Central memory CD8-positive, alpha-beta T cell (primary cell): ENCODE measurements at regions not wholly inside any gene's neighbourhood (a gene's known extent, or its start where the extent isn't known, plus 50 kb on each side); places are given as distances from the start of the nearest gene placed in this dataset.

Experiments used
- ATAC-seq: fragments of 150-1000 bp; cut with Tn5 transposase; replicated peaks from 2 replicates; pipeline ENCODE4 v1.10.0; 2022; ENCODE audit warnings: mild to moderate bottlenecking, moderate FRiP score, moderate number of reproducible peaks; ENCODE audit not compliant: poor library complexity, severe bottlenecking; ENCODE audit errors: extremely low read depth
- DNase-seq, 2 donors: peaks; one replicate each; pipeline ENCODE4 v3.0.0; 2021; ENCODE audit warnings: low spot score in 2 of 2
- H3K27ac Mint-ChIP-seq: one replicate; pipeline ENCODE4 v1.8.0; 2022; ENCODE audit warnings: low read depth, mild to moderate bottlenecking, moderate library complexity, mixed read lengths
- H3K27me3 Mint-ChIP-seq: one replicate; pipeline ENCODE4 v1.8.0; 2022; ENCODE audit warnings: mixed read lengths
- H3K36me3 Mint-ChIP-seq: one replicate; pipeline ENCODE4 v1.8.0; 2022; ENCODE audit warnings: mild to moderate bottlenecking, moderate library complexity, mixed read lengths; ENCODE audit not compliant: insufficient read depth
- H3K4me1 Mint-ChIP-seq: one replicate; pipeline ENCODE4 v1.8.0; 2022; ENCODE audit warnings: mixed read lengths
- H3K4me3 Mint-ChIP-seq: one replicate; pipeline ENCODE4 v1.8.0; 2022; ENCODE audit warnings: mild to moderate bottlenecking, moderate library complexity, mixed read lengths
- H3K9me3 Mint-ChIP-seq: one replicate; pipeline ENCODE4 v1.8.0; 2022; ENCODE audit warnings: mixed read lengths

GRCh38 chr1:209318181-209319056 is 265.1 kb upstream of the CAMK1G start:
- no peaks in the 10 kb centered on the region for H3K4me1 Mint-ChIP-seq

GRCh38 chr1:209319057-209319432 is 264.5 kb upstream of the CAMK1G start:
- Mint-ChIP-seq H3K36me3 (no peaks in the 10 kb centered on the region), H3K9me3 (peaks cover 3% of the 10 kb centered on the region), H3K4me3 (no peak overlapping the region), H3K4me1 (no peaks in the 10 kb centered on the region), H3K27ac (no peak overlapping the region), H3K27me3 (peaks cover 8% of the 10 kb centered on the region)
- no peak for DNase-seq
- no peak for ATAC-seq

More at GRCh38 chr1:209318181-209319056, 265.1 kb upstream of the CAMK1G start:
- H3K36me3 Mint-ChIP-seq: no peaks in the 10 kb centered on the region
- H3K27ac Mint-ChIP-seq: no peak overlapping the region
- peaks cover 14% of the 10 kb centered on the region for H3K27me3 Mint-ChIP-seq
- H3K4me3 Mint-ChIP-seq: no peak overlapping the region
- DNase-seq (no peak), ATAC-seq (no peak)
- H3K9me3 Mint-ChIP-seq: peaks cover 7% of the 10 kb centered on the region

- Mint-ChIP-seq H3K4me1 (no peaks in the 10 kb centered on the region), H3K36me3 (no peaks in the 10 kb centered on the region), H3K9me3 (no peaks in the 10 kb centered on the region), H3K4me3 (no peak overlapping the region), H3K27me3 (peaks cover 3% of the 10 kb centered on the region), H3K27ac (no peak overlapping the region)
- DNase-seq (no peak), ATAC-seq (no peak)
Observed at GRCh38 chr1:209319549-209319948, 264.0 kb upstream of the CAMK1G start.

- H3K27ac Mint-ChIP-seq: no peak overlapping the region
- H3K4me3 Mint-ChIP-seq: no peak overlapping the region
- no peaks in the 10 kb centered on the region for H3K27me3 Mint-ChIP-seq
- DNase-seq: no peak
- no peaks in the 10 kb centered on the region for H3K9me3 Mint-ChIP-seq
- no peaks in the 10 kb centered on the region for H3K36me3 Mint-ChIP-seq
- no peaks in the 10 kb centered on the region for H3K4me1 Mint-ChIP-seq
- no peak for ATAC-seq
Observed at GRCh38 chr1:209323743-209324142, 259.8 kb upstream of the CAMK1G start.

- no peaks in the 10 kb centered on the region for H3K4me1 Mint-ChIP-seq
Observed at GRCh38 chr1:209324901-209325871, 258.3 kb upstream of the CAMK1G start.

GRCh38 chr1:209326076-209326475 is 257.4 kb upstream of the CAMK1G start:
- ATAC-seq: no peak
- Mint-ChIP-seq H3K4me3 (no peak overlapping the region), H3K4me1 (no peaks in the 10 kb centered on the region), H3K27ac (no peak overlapping the region), H3K36me3 (no peaks in the 10 kb centered on the region), H3K9me3 (no peaks in the 10 kb centered on the region), H3K27me3 (no peaks in the 10 kb centered on the region)
- no peak for DNase-seq

More at GRCh38 chr1:209324901-209325871, 258.3 kb upstream of the CAMK1G start:
- ATAC-seq (no peak), DNase-seq (no peak)
- no peak overlapping the region for H3K27ac Mint-ChIP-seq
- no peak overlapping the region for H3K4me3 Mint-ChIP-seq
- H3K27me3 Mint-ChIP-seq: no peaks in the 10 kb centered on the region
- no peaks in the 10 kb centered on the region for H3K9me3 Mint-ChIP-seq
- H3K36me3 Mint-ChIP-seq: no peaks in the 10 kb centered on the region

- H3K36me3 Mint-ChIP-seq: no peaks in the 10 kb centered on the region
- DNase-seq: no peak
- no peaks in the 10 kb centered on the region for H3K4me1 Mint-ChIP-seq
- no peak for ATAC-seq
- no peaks in the 10 kb centered on the region for H3K9me3 Mint-ChIP-seq
- H3K27ac Mint-ChIP-seq: no peak overlapping the region
- H3K4me3 Mint-ChIP-seq: no peak overlapping the region
- peaks cover 3% of the 10 kb centered on the region for H3K27me3 Mint-ChIP-seq
Observed at GRCh38 chr1:209326831-209327230, 256.7 kb upstream of the CAMK1G start.

- no peaks in the 10 kb centered on the region for H3K36me3 Mint-ChIP-seq
- no peak overlapping the region for H3K27ac Mint-ChIP-seq
- H3K4me1 Mint-ChIP-seq: no peaks in the 10 kb centered on the region
- ATAC-seq (no peak), DNase-seq (no peak)
- H3K9me3 Mint-ChIP-seq: no peaks in the 10 kb centered on the region
- peaks cover 16% of the 10 kb centered on the region for H3K27me3 Mint-ChIP-seq
- no peak overlapping the region for H3K4me3 Mint-ChIP-seq
Observed at GRCh38 chr1:209328196-209328595, 255.3 kb upstream of the CAMK1G start.

GRCh38 chr1:209335178-209335577 is 248.3 kb upstream of the CAMK1G start:
- DNase-seq (no peak), ATAC-seq (no peak)
- peaks cover 34% of the 10 kb centered on the region for H3K27me3 Mint-ChIP-seq
- H3K27ac Mint-ChIP-seq: no peak overlapping the region
- H3K36me3 Mint-ChIP-seq: no peaks in the 10 kb centered on the region
- H3K4me3 Mint-ChIP-seq: no peak overlapping the region
- H3K4me1 Mint-ChIP-seq: no peaks in the 10 kb centered on the region
- no peaks in the 10 kb centered on the region for H3K9me3 Mint-ChIP-seq

- no peaks in the 10 kb centered on the region for H3K36me3 Mint-ChIP-seq
- DNase-seq (no peak), ATAC-seq (no peak)
- H3K4me1 Mint-ChIP-seq: no peaks in the 10 kb centered on the region
- no peak overlapping the region for H3K4me3 Mint-ChIP-seq
- H3K27ac Mint-ChIP-seq: no peak overlapping the region
- no peaks in the 10 kb centered on the region for H3K9me3 Mint-ChIP-seq
- peaks cover 12% of the 10 kb centered on the region for H3K27me3 Mint-ChIP-seq
Observed at GRCh38 chr1:209341146-209341545, 242.4 kb upstream of the CAMK1G start.

- no peak overlapping the region for H3K4me3 Mint-ChIP-seq
- ATAC-seq: no peak
- H3K4me1 Mint-ChIP-seq: no peaks in the 10 kb centered on the region
- no peak overlapping the region for H3K27ac Mint-ChIP-seq
- H3K36me3 Mint-ChIP-seq: no peaks in the 10 kb centered on the region
- H3K27me3 Mint-ChIP-seq: peaks cover 12% of the 10 kb centered on the region
- H3K9me3 Mint-ChIP-seq: no peaks in the 10 kb centered on the region
- no peak for DNase-seq
Observed at GRCh38 chr1:209341673-209342420, 241.7 kb upstream of the CAMK1G start.

GRCh38 chr1:209342441-209343175 is 240.9 kb upstream of the CAMK1G start:
- H3K27ac Mint-ChIP-seq: no peak overlapping the region
- ATAC-seq (no peak), DNase-seq (no peak)
- H3K27me3 Mint-ChIP-seq: peaks cover 12% of the 10 kb centered on the region
- H3K9me3 Mint-ChIP-seq: no peaks in the 10 kb centered on the region
- H3K4me1 Mint-ChIP-seq: no peaks in the 10 kb centered on the region
- H3K4me3 Mint-ChIP-seq: no peak overlapping the region
- no peaks in the 10 kb centered on the region for H3K36me3 Mint-ChIP-seq
